ENCODE measurements at regions not wholly inside any gene's neighbourhood (a gene's known extent, or its start where the extent isn't known, plus 50 kb on each side); places are given as distances from the start of the nearest gene placed in this dataset.

DNA sequence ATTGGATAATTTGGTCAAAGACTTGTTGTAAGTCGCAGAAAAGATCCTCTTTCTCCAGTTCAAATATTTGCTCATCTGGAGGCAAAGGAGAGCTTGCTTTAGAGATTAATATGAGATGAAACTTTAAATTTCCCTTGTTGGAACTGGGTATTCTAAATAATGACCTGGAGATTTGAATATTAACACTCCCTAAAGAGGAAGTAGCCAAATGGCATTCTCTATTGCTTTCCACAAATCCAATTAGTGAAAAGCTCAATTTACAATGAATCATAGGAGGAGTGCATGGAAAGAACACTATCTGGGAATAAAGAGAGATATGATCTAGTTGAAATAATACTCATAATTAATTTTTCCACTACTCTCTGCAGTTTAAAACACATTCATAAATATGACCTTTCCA is 641.6 kb upstream of the TENM4 start:
- DNase-seq, result no peak

DNA sequence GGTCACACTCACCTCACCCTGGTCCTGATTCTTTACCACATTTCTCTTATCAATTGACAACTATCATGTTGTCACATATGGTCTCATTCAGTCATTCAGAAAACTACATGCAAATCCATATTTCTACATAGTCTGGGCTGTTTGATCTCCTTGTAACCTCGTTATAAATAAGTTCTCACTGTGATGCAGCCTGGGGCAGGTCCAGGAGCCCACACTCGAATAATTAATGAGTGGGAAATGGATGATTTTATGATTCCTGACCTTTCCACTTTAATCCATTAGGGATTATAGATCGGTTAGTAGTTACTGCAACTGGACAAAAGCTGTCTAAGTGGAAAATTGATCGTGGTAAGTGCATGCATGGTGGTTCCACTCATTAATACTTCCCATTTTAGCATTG is 636.3 kb upstream of the TENM4 start:
- no peak for DNase-seq

DNA sequence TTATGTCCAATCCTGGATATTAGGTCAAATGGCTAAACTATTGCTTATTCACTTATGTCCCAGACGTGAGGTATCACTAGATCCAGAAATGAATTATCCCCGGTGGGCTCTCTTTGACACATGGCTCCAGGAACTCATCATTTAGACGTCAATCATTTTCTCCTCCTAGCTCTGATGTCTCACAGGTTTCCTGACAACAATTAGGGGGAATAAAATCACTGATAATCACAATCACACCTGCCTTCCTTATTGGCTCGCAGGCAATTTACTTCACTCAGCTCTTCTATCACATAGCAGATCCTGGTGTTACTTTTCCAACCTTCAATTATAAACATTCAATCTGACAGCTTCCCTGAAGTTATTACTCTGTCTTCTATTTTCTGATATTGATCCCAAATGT is 634.0 kb upstream of the TENM4 start:
- DNase-seq, result no peak

DNA sequence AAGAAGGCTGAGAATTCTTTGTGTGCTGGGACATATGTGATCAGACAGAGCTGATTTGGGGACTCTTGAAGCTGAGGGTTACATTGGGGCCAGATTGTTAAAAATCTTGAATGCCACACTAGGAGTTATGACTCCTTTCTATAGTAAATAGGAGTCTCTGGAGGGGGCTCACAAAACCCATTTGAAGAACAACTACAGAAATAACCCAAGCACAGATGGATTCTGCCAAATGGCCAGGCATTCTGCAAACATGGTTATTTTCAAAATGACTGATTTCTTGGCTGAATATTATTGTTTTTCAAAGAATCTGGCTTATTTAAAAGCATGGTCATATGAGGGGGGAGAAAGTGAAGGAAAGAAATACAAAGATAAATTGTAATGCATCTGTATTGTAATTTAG is 625.5 kb upstream of the TENM4 start:
- no peak for DNase-seq

DNA sequence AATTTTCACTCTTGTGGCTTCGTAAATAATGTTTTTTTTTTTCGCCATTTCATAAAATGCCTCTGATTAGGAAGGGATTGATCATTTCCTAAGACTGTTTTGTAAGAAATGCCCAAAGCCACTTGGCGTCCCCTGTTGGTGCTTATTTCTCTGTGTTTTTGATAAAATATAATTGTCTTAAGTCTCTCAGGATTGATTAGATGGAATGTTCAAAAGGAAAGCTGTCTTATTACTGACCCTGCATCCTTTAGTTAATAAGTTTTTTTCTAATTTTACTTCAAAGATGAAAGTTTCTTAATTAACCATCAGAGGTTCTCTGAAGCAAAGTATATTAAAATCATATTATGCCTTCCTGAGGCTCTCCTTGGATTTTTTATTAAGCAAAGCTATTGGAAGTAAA is 624.3 kb upstream of the TENM4 start:
- no peak for DNase-seq

DNA sequence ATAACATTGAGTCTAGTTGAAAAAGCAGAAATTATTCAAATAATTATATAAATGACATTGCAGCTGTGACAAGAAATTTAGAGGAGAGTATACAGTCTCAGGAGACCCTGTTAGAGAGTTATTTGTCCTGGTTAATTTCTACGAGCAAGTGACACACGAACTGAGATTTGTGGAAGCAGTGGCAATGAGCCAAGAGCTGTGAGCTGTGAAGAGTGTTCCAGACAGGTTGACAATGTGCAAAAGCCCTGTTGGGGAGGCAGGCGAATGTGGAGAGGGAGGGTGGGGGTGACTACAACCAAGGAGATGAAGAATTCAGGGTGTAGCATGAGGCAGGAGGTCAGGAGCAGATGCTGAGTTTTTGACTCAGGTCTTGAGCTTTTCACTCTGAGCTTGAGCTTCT is 620.2 kb upstream of the TENM4 start:
- DNase-seq, result no peak

DNA sequence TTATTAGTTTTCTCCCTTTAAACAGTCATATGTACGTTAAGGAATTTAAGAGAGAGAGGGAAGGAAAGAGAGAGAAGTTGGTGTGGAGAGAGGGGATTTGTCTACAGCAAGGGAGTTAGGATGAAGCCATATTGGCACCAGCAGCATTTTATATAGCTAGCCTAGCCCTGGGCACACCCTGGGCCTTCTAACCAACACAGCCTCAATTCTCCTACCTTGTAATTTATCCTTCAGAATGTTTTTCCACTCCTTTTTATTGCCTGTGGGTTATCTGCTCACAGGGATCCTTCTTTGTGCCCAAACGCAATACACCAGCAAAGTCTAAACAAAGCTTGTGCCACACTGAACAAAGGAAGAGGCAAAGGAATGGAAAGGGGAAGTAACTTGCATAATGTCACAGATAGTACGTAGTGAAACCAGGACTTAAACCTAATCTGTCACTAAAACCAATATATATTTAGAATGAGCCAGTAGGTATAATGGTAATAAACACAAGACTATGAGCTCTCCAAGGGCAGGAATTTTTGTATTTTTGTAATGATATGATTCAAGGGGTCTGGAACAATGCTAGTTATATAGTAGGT is 613.8 kb upstream of the TENM4 start:
- no peak for DNase-seq

DNA sequence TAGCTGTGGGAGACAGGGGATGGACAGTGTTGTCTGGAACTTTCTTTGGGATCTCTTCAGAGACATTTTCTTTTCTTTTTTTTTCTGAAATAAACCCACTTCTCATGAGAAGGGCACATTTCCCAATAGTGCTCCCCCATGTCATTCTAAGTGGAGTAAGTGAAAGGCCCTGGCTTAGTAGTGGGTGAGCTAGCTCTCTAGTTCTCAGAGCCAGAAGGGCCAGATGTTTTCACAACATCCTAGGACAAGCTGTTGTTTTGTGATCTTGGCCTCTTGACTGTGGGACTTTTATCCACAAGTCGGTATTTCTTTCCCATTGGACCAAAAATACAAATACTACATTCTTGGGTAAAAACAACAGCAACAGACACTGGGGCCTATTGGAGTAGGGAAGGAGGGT is 607.7 kb upstream of the TENM4 start:
- no peak for DNase-seq

DNA sequence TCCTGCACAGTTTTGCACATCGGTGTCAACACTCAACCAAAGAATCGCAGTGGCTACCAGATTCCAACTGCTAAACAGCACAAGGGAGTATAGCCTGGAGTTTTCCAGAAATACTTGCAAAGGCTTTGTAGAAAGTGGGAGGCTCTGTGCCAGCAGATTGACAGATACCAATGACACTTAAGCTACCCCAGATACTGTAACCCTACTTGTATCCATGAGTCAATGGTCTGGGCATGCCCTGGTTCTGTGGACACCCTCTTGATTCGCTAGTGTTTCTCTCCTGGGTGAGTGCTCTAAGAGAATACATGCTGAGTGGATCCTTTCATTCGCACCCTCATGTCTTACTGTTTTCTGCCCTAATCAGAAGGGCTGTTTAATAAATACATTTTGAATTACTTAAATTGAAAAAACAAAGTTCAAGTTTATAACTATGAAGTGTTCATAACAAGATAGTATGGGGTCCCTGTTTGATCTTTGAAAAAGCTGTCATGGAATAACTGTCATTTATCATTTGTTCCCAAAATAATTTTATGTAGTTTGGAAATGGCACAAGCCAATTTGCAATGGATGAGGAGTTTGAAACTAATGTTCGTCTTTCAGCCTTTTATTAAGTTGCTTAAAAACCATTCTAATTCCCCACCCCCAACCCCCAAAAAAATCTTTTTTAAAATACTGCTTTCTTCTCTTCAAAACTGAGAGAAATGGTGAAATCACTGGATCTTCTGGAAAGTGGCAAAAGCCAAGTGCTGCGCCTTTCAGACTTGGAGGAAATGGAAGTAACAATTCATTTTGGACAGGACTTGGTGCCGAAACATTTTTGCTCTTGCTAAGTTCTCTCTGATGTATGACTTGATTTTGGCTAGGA is 600.5 kb upstream of the TENM4 start:
- no peak for DNase-seq

DNA sequence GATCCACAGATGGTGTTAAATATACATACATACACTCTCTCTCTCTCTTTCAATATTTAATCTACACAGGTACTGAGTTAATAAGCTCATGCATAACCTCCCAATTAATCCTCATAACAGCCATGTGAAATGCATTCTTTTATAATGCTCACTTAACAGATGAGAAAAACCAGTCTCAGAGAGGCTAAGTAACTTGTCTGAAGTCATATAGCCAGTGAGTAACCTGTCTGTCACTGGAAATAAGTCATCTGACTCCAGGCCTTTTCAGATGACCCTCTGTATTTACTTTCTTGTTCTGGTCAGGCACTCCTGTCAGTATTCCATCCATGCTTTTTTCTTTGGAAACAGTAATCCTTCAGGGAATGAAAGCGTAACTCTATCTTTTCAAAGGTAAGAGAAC is 594.0 kb upstream of the TENM4 start:
- DNase-seq, result no peak

DNA sequence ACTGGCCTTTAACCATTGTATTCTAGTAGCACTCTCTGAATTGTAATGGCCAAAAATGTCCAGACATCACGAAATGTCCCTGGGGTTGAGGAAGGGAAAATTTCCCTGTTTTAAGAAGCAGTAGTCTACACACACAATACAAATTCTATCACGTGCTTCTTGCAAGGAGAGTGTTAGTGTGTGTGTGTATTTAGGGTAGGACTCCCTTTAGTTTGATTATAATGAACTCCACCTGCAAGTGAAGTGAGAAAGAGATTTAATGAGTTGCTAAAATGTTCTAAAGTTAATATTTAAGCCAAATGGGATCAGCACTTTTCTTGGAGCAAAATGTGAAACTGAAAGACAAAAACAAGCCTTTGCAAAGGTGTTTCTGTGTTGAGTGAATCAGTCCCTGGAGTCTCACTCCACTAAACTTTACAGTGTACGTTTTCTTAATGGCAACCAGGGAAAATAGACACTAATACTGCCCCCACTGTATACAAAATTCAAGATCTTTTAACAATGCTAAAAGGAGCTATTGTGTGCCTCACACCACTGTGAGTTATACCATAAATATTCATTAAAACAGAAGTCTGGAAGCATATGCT is 590.3 kb upstream of the TENM4 start:
- no peak for DNase-seq

DNA sequence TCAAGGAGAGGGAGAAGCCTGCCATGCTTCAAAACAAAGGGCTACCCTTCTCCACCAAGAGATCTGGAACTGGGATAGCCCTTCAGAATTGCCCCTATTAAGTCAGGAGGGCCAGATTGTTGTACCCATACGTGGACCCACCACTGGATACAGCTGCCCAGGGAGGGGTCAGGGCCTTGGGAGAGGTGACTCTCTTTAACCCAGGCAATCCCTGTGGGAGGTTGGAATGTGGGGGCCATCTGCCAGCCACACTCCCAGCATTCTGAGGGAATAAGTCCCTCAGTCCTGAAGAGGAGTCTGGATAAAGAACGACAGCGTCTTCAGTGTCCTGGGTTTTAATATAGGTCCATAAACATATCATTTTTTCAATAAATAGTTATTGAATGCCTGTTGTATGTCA is 588.2 kb upstream of the TENM4 start:
- DNase-seq, result no peak

DNA sequence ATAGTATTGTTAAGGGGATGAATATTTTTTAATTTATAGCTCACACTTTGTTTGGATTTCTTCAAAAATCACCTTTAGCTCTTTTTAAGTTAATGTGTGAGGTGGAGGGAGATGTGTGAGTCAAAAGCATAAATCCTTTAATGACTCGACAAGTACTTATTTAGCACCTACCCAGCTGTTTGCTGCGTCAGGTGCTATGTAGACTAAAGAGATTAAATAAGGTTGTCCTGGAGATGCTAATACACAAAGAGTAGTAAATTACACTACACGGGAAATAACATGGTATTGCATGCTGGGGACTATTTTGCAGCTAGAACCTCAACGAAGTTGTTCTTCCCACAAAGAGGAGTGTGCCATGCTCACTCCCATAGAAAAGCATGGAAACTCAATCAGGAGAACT is 583.3 kb upstream of the TENM4 start:
- no peak for DNase-seq

DNA sequence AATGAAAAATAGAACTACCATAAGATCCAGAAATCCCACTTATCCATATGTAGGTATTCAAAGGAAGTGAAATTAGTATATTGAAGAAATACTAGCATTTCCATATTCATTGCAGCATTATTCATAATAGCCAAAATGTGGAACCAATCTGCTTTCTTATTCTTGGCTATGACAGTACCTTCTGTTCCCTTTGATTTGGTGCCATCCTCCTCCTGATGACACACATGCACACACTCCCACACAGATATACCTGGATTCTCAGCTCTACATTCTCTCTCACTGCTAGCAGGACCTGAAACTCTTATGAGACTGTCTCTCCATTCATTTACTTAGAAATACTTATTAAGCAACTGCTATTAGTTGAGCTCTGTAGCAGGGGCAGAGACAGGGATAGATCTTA is 582.6 kb upstream of the TENM4 start:
- DNase-seq, result no peak

DNA sequence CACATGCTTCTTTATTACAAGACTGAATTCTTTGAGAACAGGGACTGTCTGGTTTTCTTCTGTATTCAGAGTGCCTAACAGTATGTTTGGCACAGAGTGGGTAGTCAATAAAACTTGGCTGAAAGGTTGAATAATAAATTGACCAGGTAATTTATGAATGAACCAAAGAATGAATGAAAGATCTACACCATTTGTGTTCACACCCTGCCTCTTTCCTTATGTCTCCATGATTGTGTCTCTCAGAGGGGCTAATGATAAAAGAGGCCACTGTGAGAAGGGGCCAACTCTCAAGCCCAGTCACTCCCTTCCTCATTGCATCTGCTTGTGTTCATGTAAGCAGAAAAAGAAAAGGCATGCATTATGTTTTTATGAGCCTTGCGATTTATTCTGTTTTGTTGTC is 569.7 kb upstream of the TENM4 start:
- no peak for DNase-seq

DNA sequence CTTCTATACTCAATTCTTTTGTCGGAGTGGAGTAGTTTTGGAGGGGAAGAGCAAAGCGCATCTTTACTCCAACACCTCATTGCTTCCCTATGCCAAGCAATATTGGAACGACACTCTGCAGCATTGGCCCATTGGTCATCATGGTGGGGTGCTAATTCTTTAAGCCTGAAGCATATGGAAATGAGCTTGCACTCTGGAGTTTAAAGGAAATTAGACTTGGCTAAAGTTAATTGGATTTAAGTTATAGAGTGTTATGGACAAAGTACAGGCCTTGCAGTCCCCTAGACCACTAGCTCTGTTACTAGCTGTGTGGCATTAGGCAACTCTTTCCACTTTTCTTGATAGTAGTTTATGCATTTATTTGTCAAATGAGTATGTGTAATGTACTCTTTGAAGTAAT is 568.3 kb upstream of the TENM4 start:
- DNase-seq, result no peak

DNA sequence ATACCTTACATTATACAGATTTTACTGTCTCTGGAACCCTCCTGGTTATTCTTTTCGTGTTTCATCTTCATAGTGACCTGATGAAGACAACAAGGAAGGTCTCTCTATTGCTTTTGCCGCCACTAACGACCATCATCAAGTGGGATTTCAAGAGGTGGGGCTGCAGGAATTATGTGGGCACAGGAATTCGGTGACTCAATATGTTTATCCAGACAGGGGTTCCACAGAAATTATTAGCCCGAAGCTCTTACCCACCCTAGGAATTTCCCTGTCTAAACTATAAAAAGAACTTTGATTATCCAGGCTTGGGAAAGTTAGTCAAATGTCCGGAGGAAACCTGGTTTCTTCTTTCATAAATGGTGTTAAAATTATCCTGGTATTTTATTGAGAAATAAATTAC is 566.8 kb upstream of the TENM4 start:
- DNase-seq, result no peak

DNA sequence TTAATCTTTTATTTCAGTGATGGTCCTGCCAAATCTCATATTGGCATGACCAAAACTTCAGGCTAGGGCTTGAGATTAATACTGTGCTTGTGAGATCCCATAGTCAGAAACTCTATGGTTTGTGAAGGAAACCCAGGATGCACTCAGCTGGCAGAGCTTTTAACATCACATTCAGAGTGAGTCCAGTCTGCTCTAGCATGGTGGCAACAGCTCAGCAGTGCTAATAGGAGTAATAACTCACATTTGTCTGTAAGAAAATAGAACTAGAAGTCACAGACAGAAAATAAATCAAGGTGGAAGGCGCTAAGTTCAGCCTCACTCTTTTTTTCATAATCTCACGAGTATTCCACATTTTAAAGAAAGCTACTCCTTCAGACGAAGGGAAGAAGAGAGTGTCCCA is 549.3 kb upstream of the TENM4 start:
- DNase-seq, result no peak

DNA sequence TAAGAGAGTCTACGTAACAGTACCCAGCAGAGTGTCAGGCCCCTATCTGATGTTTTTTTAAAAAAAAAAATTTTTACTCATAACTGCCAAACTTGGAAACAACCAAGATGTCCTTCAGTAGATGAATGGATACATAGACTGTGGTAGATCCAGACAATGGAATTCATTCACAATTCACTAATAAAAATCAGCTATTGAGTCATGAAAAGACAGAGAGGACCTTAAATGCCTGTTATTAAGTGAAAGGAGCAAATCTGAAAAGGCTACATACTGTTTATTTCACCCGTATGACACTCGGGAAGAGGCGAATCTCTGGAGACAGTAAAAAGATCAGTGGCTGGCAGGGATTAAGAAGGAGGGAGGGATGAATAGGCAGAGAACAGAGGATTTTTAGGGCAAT is 541.4 kb upstream of the TENM4 start:
- no peak for DNase-seq

DNA sequence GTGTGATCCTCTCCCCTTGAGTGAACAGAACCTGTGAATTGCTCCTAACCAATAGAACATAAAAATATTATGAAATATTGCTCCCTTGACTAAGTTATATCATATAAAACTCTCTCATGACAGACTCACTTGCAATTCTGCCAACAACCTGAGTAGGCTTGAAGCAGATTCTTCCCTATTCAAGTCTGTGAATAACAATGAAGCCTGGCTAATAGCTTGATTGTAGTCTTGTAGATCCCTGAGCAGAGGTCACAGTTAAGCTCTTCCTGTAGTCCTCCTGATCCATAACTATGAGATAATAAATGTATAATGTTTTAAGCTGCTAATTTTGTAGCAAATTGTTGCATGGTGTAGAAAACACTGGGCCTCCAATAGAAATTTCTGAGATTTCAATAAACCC is 540.1 kb upstream of the TENM4 start:
- DNase-seq, result no peak

DNA sequence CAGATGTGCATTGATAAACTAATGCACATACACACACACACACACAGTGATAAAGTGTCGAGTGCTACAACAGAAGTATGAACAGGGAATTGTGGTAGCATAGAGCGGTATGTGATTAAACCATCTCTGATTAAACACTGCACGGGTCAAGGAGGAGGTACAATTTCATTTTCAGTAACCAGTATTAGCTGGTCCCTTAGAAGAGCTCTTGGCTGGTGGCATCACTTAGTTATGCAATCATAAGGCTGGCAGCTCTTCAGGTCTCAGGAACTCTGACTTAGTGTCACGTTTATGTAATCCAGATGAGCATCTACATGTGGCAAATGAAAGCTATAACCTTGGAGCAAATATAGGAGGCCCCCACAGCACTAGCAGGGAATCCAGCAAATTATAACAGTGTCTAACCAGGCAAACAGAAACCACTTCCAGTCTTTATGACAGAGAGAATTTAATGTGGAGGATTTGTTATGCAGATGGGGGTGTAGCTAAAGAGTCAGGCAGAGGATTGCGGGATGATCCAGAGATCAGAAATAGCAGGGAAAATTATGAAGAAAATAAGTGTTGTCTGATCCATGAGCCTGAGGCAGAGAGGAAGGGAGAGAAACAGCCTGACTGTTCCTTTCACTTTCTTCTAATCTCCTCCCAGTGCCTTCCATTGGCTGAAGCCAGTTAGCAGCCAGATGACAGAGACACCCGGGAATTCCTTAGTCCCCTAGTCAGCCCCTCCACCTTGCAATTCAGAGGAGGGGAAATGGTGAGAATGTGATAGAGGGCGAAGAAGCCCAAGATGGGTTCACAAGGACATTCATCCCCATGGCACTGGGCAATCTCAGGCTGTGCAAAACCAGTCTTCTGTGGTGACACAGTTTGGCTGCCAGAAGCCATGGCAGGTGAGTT is 533.1 kb upstream of the TENM4 start:
- DNase-seq, result no peak

DNA sequence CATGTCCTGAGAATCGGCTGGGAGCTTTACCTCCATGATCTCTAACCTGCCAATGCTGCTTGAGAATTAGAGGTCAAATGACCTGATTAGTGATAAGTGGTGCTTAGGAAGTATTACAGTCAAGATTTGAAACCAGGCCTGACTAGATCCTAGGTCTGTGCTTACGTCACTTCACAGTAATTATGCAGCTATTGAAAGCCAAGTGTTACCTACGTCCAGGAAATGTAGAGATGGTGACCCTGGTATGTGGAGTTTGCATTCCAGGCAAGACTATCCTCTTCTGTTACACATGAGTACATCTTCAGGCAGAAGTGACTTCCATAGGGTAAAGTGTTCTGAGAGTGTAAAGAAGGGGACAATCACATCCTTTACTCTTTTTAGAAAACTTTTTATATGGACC is 530.4 kb upstream of the TENM4 start:
- no peak for DNase-seq

DNA sequence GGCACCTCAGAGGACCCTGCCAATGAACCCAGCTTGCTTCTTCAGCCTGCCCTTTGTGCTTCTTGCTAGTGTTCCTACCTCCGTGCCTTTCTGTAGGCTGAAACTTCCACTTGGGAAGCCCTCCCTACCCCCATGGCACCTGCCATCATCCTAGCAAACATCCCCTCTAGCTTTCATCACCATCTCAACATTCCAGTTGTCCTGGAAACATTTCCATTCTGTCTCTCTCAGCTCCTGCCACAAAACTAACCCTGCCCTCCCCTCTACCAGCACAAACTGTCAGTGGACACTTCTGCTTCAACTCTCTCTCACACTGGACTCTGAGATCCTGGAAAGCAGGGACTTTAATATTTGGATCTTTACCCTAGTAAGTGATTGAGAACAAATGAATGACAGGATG is 525.8 kb upstream of the TENM4 start:
- no peak for DNase-seq
